CD14-positive monocyte (primary cell): ENCODE measurements at regions not wholly inside any gene's neighbourhood (a gene's known extent, or its start where the extent isn't known, plus 50 kb on each side); places are given as distances from the start of the nearest gene placed in this dataset.

Source experiments
- DNase-seq, 3 donors: peaks; one replicate each; pipeline ENCODE4 v3.0.0-alpha.2; 2011 to 2022
- H2AFZ ChIP-seq: 2 replicates; pipeline ENCODE4 v1.6.0; 2012; ENCODE audit warnings: mild to moderate bottlenecking, low read depth, low read length, inconsistent platforms; ENCODE audit not compliant: insufficient read depth, poor library complexity, severe bottlenecking
- H3K27ac ChIP-seq, 2 donors: 1 replicate in 1 of 2; 2 replicates in 1 of 2; pipeline ENCODE4 v1.5.1; 2012 to 2013; ENCODE audit warnings: low read length in 2 of 2, control low read depth in 1 of 2, inconsistent platforms in 1 of 2, low read depth in 1 of 2, mild to moderate bottlenecking in 1 of 2
- H3K27me3 ChIP-seq, 2 donors: one replicate each; pipeline versions ENCODE4 v1.6.0 to v1.6.1; 2011 to 2013; ENCODE audit warnings: low read length in 2 of 2; ENCODE audit not compliant: control insufficient read depth in 2 of 2, insufficient read depth in 2 of 2
- H3K36me3 ChIP-seq, 2 donors: replicated peaks in 1 of 2; 1 replicate in 1 of 2; 2 replicates in 1 of 2; pipeline versions ENCODE4 v1.5.1 to v1.6.1; 2012 to 2013; ENCODE audit warnings: low read length in 2 of 2, control low read depth in 1 of 2, inconsistent platforms in 1 of 2, mild to moderate bottlenecking in 1 of 2; ENCODE audit not compliant: insufficient read depth in 2 of 2, control insufficient read depth in 1 of 2
- H3K4me1 ChIP-seq, 2 donors: 1 replicate in 1 of 2; 2 replicates in 1 of 2; pipeline versions ENCODE4 v1.5.1 to v1.6.1; 2012 to 2013; ENCODE audit warnings: low read length in 2 of 2, control low read depth in 1 of 2, inconsistent platforms in 1 of 2, mild to moderate bottlenecking in 1 of 2, moderate library complexity in 1 of 2; ENCODE audit not compliant: insufficient read depth in 2 of 2, control insufficient read depth in 1 of 2
- H3K4me2 ChIP-seq: replicated peaks from 2 replicates; pipeline ENCODE3; 2012; ENCODE audit warnings: low read length, moderate library complexity, mild to moderate bottlenecking; ENCODE audit not compliant: poor library complexity, severe bottlenecking; ENCODE audit errors: extremely low read depth
- H3K4me3 ChIP-seq, 3 experiments: fragments of 200-600 bp in 1 of 3; sonication (generic) in 1 of 3; replicated peaks in 1 of 3; 1 replicate in 2 of 3; 2 replicates in 1 of 3; pipeline ENCODE4 v1.5.1; 2011 to 2013; ENCODE audit warnings: low read length in 3 of 3, mild to moderate bottlenecking in 3 of 3, control low read depth in 2 of 3, low read depth in 2 of 3, inconsistent platforms in 1 of 3, moderate library complexity in 1 of 3
- H3K79me2 ChIP-seq: 2 replicates; pipeline ENCODE4 v1.6.0; 2012; ENCODE audit warnings: mild to moderate bottlenecking, control low read depth, inconsistent platforms, low read length, moderate library complexity; ENCODE audit not compliant: insufficient read depth
- H3K9ac ChIP-seq: 2 replicates; pipeline ENCODE4 v1.6.0; 2017; ENCODE audit warnings: low read length, mild to moderate bottlenecking; ENCODE audit not compliant: insufficient read depth, poor library complexity, severe bottlenecking
- H3K9me3 ChIP-seq, 2 donors: replicated peaks in 1 of 2; 1 replicate in 1 of 2; 2 replicates in 1 of 2; pipeline versions ENCODE4 v1.5.1 to v1.6.1; 2012 to 2013; ENCODE audit warnings: low read length in 2 of 2, control low read depth in 1 of 2; ENCODE audit not compliant: control insufficient read depth in 1 of 2, insufficient read depth in 1 of 2
- H4K20me1 ChIP-seq: 2 replicates; pipeline ENCODE4 v1.6.0; 2012; ENCODE audit warnings: mild to moderate bottlenecking, low read length, control low read depth, moderate library complexity; ENCODE audit not compliant: insufficient read depth
- H3K27ac Mint-ChIP-seq, 7 donors: one replicate each; pipeline ENCODE4 v1.8.0; 2020; ENCODE audit warnings: mild to moderate bottlenecking in 7 of 7, mixed read lengths in 7 of 7, moderate library complexity in 6 of 7, inconsistent platforms in 2 of 7
- H3K27me3 Mint-ChIP-seq, 3 donors: one replicate each; pipeline ENCODE4 v1.8.0; 2021 to 2022; ENCODE audit warnings: low read depth in 3 of 3, mild to moderate bottlenecking in 3 of 3, mixed read lengths in 3 of 3, moderate library complexity in 3 of 3, inconsistent platforms in 1 of 3
- H3K36me3 Mint-ChIP-seq, 2 donors: one replicate each; pipeline ENCODE4 v1.8.0; 2020; ENCODE audit warnings: mixed read lengths in 2 of 2, inconsistent platforms in 1 of 2, mild to moderate bottlenecking in 1 of 2
- H3K4me1 Mint-ChIP-seq: one replicate; pipeline ENCODE4 v1.8.0; 2020; ENCODE audit warnings: mild to moderate bottlenecking, mixed read lengths
- H3K4me3 Mint-ChIP-seq, 2 donors: one replicate each; pipeline ENCODE4 v1.8.0; 2020; ENCODE audit warnings: mild to moderate bottlenecking in 2 of 2, mixed read lengths in 2 of 2, moderate library complexity in 1 of 2
- H3K9me3 Mint-ChIP-seq, 7 donors: one replicate each; pipeline ENCODE4 v1.8.0; 2020 to 2022; ENCODE audit warnings: mixed read lengths in 7 of 7, mild to moderate bottlenecking in 6 of 7, moderate library complexity in 6 of 7, inconsistent platforms in 2 of 7
- WGBS: methylation state at CpG from one replicate; pipeline ENCODE4 v1.1.5; 2013; ENCODE audit warnings: missing lambda C conversion rate; ENCODE audit not compliant: insufficient coverage; 5-methylcytosine and 5-hydroxymethylcytosine counted together
- intact Hi-C, 2 donors: fragments of 100-400 bp; cut with micrococcal nuclease; formaldehyde crosslinking; loops; one replicate each; pipeline versions ENCODE4 v1.15.0 to v1.15.1; 2023
- TF ChIP-seq, protein P1 (sequence below): fragments of 200-600 bp; IDR thresholded peaks from one replicate; pipeline ENCODE4 v1.8.0; 2022; ENCODE audit warnings: antibody characterized with exemption, mild to moderate bottlenecking

DNA sequence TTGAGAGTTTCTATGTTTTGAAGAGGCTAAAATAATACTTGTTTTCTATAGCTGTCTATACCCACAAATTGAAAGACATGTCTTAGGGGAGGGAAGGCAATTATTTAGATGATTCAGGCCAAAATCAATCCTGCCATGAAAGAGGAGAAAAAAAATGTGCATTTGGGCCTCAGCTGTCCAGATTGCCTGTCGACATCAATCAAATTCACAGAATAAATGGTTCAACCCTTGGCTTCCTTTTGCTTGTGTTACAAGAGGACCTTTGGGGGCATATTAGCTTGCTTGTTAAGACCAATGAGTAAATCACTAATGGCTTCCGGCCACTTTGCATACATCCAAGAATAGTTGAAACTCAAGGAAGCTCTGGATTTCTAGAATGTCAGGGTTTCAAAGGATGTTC lies 900.8 kb upstream of the CELF4 start:
- H3K36me3 ChIP-seq: no peaks in the 10 kb centered on the region
- no peak overlapping the region for H3K27ac Mint-ChIP-seq
- intact Hi-C loops: no loop called here
- no peak overlapping the region for H3K4me2 ChIP-seq
- WGBS: 100% methylated on average over 1 of the region's 2 CpGs
- H3K36me3 Mint-ChIP-seq: no peaks in the 10 kb centered on the region
- no peak overlapping the region for H3K4me3 ChIP-seq
- no peak overlapping the region for H3K4me3 Mint-ChIP-seq
- peaks cover 0 to 8% (median 3%) of the 10 kb centered on the region in 7 donors for H3K9me3 Mint-ChIP-seq
- no peak overlapping the region for H3K27ac ChIP-seq
- no peak overlapping the region for H2AFZ ChIP-seq
- H3K9me3 ChIP-seq: no peaks in the 10 kb centered on the region
- no peak for DNase-seq
- no peaks in the 10 kb centered on the region for H3K79me2 ChIP-seq
- H3K4me1 Mint-ChIP-seq: no peaks in the 10 kb centered on the region
- H3K27me3 ChIP-seq: no peaks in the 10 kb centered on the region
- TF ChIP-seq, protein P1, sequence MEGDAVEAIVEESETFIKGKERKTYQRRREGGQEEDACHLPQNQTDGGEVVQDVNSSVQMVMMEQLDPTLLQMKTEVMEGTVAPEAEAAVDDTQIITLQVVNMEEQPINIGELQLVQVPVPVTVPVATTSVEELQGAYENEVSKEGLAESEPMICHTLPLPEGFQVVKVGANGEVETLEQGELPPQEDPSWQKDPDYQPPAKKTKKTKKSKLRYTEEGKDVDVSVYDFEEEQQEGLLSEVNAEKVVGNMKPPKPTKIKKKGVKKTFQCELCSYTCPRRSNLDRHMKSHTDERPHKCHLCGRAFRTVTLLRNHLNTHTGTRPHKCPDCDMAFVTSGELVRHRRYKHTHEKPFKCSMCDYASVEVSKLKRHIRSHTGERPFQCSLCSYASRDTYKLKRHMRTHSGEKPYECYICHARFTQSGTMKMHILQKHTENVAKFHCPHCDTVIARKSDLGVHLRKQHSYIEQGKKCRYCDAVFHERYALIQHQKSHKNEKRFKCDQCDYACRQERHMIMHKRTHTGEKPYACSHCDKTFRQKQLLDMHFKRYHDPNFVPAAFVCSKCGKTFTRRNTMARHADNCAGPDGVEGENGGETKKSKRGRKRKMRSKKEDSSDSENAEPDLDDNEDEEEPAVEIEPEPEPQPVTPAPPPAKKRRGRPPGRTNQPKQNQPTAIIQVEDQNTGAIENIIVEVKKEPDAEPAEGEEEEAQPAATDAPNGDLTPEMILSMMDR: no peak
- no peak overlapping the region for H3K9ac ChIP-seq
- no peaks in the 10 kb centered on the region for H3K4me1 ChIP-seq
- H4K20me1 ChIP-seq: no peaks in the 10 kb centered on the region
- H3K27me3 Mint-ChIP-seq: no peaks in the 10 kb centered on the region

DNA sequence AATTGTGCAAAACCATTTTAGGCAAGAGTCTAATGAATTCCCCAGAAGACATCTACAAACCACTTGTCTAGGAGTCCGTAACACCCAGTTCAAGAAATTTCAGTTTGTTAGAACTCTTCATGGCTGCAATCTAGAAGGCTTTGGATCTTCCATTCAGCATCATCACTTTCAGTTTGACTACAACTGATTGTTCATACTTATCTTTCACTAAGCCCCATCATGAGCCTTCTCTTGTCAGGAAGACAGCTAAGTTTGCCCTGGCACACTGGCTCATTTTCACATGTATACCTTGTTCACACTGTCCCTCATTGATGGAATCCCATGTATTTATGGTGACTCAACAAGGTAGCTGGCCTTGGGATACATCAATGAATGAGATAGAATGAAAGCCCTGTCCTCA lies 898.4 kb upstream of the CELF4 start:
- Mint-ChIP-seq H3K27ac (no peak overlapping the region), H3K36me3 (no peaks in the 10 kb centered on the region), H3K4me1 (no peaks in the 10 kb centered on the region), H3K4me3 (no peak overlapping the region), H3K27me3 (no peaks in the 10 kb centered on the region), H3K9me3 (peaks cover 0 to 11% (median 3%) of the 10 kb centered on the region in 7 donors)
- Histone ChIP-seq H3K27ac (no peak overlapping the region), H3K9ac (no peak overlapping the region), H3K4me2 (no peak overlapping the region), H3K9me3 (no peaks in the 10 kb centered on the region), H2AFZ (no peak overlapping the region), H4K20me1 (no peaks in the 10 kb centered on the region), H3K79me2 (no peaks in the 10 kb centered on the region), H3K27me3 (no peaks in the 10 kb centered on the region), H3K4me1 (no peaks in the 10 kb centered on the region), H3K36me3 (no peaks in the 10 kb centered on the region), H3K4me3 (no peak overlapping the region)
- TF ChIP-seq, protein P1: no peak
- intact Hi-C loops: no loop called here
- no peak for DNase-seq
- WGBS: 100% methylated on average over 1 of the region's 1 CpG
